Peyer's patch (tissue), 4 donors: ENCODE measurements at regions not wholly inside any gene's neighbourhood (a gene's known extent, or its start where the extent isn't known, plus 50 kb on each side); places are given as distances from the start of the nearest gene placed in this dataset.

Experiments
- CTCF ChIP-seq, 6 experiments: fragments of 450-650 bp in 4 of 6; fragments of 200-600 bp in 2 of 6; sonication (generic) in 1 of 6; IDR thresholded peaks; one replicate each; pipeline ENCODE4 v1.5.1; 2017 to 2019; ENCODE audit warnings: antibody characterized with exemption in 6 of 6, mild to moderate bottlenecking in 3 of 6, moderate library complexity in 1 of 6
- POLR2A ChIP-seq, 2 donors: fragments of 450-650 bp; IDR thresholded peaks; one replicate each; pipeline ENCODE4 v1.5.1; 2017; ENCODE audit warnings: antibody characterized with exemption in 2 of 2, mild to moderate bottlenecking in 2 of 2, moderate library complexity in 2 of 2

- TF ChIP-seq CTCF (IDR thresholded peaks at IDR 0.05) = no peak
- no peak for TF ChIP-seq POLR2A (IDR thresholded peaks at IDR 0.05)
Measured at GRCh38 chr4:18815779-18816173, 794.2 kb upstream of the LCORL start.
